SKM-1 (cell line): ENCODE measurements at regions not wholly inside any gene's neighbourhood (a gene's known extent, or its start where the extent isn't known, plus 50 kb on each side); places are given as distances from the start of the nearest gene placed in this dataset.

Source experiments
- DNase-seq: peaks from one replicate; lab custom pipeline; 2025; ENCODE audit not compliant: unreplicated experiment; lab: John Stamatoyannopoulos, UW

DNA sequence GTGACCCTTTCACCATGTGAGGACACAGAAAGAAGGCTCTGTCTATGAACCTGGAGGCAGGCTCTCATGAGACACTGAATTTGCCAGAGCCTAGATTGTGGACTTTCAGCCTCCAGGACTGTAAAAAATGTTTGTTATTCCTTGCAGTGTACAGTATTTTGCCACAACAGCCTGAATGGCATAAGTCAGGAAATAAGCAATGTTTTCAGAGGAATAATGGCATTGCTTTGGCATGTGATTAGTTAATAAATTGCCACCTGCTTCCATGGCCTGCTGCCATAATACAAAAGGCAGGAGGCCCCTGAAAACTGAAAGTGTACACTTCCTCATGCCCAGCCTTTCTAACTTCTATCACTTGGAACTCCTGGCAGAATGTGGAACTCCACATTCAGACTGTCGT is 408.1 kb downstream of the GADD45G start:
- DNase-seq, result no peak

DNA sequence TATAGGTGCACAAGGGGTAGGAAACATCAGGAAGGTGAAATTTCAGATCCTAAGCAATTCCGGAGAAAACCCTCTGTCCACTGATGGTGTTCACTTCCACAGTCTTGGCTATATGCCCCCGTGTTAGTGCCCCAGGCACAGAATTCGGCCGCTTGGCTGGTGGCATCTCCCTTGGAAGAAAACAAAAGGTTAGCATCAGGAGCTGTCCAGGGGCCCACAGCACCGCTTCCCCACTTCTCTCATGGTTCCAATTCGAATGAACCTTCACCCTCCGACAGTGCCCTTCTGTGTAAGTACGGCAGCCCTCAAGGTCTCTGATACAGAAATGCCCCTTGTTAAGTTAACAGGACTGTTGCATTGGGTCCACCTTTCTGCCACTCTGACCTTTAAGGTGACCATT is 409.0 kb downstream of the GADD45G start:
- no peak for DNase-seq

DNA sequence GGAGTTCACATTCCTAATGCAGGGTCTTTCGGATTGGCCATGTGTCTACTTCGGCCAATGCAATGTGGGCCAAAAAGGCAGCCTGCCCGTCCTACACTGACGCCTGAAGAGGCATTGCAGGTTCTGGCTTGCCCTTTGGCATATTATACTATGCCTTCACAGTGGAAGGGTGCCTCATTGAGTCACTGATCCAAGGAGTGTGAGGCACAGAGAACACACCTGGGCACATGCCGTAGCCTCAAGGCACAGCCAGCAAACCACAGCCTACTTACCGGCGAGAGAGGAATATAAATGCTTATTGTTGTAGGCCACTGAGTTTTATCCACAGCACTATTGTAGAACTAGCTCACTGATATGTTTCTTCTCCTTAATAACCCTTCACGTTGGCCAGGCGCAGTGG is 409.6 kb downstream of the GADD45G start:
- no peak for DNase-seq

DNA sequence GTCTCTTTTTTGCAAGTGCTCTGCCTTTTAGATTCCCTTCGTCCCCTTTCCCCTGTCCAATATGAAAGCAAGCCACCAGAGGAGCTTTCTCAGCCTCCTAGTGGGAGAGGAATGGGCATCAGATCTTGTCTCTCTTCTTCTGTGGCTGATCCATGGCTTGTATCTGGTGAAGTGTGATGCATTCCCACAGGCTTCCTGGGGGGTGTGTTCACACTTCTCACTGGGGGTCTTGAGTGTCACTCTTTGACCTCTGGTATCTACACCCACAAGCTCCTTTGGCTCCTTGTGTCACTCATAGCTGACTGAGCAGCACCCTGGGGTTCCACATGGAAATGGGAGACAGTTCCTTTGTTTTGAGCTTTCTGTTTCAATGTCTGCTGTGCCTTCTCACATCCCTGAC is 411.5 kb downstream of the GADD45G start:
- no peak for DNase-seq

DNA sequence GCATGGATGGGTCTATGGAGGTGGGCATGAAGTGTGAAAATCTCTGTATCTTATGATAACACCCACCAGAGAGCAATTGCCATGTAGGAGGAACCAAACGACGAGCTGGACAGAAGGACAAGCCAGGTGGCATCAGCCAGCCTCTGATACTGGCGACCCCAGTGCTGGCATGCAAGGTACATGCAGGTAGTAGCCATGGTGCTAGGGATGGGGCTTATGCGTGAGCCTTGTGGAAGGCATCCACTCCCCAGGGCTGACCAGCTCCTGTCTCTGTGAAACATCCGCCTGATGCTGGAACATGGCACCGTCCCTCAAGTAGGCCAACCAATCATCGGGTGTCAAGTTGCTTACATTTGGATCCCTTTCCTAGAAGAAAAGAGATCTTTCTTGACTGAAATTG is 412.9 kb downstream of the GADD45G start:
- DNase-seq, result no peak

DNA sequence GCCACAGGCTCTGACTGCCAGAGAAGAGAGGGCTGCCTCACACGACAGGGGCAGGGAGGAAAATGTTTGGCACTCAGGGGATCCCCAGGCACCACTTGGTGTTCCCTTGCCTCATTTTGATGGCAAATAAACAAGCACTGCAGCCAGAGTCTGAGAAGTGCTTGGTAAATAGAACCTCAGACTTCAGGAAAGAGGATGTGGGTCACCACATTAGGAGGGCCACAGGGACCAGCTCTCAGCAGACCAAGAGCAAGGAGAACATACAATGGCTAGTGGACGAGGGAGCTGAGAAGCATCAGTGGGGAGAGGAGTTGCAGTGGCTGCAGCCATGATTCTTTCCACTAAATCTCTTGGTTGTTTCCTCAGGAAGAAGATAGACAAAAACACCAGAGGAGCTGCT is 413.9 kb downstream of the GADD45G start:
- no peak for DNase-seq

DNA sequence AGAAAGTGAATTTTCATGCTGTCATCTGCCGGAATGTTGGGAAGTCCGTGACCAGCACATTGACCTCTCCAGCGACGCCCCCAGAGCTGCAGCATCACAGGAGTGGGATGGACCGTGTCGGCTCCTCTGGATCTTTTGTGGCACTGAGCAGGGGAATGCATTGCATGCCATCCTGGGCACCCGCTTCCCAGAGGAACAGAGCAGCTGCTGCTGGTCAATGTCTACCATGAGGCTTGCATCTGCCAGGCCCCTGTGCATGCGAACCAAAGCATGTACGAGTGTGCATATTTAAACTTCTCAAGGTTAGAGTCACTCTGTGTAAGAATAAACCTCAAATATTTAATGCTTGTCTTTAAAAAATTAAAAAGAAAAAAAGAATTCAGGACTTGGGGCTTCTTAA is 414.8 kb downstream of the GADD45G start:
- DNase-seq, result no peak

DNA sequence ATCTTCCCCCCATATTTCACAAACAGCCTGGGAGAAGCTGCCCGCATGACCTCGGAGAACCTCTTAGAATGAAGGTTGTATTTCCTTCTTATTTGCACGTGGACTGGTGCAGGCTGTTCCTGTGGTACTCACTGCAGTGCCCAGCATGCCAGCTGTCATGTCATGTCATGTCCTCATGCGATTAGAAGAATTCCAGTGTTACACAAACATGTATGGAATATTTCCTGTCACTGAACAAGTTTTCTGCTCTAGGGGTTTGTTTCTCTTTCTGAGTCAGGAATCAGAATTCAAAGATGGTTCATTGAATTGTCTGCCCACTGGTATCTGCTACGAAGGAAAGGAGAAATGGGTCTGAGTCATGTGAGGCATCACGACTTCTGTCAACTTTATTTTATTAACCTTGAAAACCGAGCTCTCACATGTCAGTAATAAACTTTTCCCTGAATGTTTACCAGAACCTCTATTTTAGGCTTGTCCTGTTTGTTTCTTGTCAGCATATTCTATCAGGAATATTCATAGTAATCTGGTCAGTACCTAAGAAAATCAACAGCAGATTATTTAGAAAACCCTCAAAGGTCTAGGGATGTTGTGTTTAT is 415.6 kb downstream of the GADD45G start:
- DNase-seq, result no peak

DNA sequence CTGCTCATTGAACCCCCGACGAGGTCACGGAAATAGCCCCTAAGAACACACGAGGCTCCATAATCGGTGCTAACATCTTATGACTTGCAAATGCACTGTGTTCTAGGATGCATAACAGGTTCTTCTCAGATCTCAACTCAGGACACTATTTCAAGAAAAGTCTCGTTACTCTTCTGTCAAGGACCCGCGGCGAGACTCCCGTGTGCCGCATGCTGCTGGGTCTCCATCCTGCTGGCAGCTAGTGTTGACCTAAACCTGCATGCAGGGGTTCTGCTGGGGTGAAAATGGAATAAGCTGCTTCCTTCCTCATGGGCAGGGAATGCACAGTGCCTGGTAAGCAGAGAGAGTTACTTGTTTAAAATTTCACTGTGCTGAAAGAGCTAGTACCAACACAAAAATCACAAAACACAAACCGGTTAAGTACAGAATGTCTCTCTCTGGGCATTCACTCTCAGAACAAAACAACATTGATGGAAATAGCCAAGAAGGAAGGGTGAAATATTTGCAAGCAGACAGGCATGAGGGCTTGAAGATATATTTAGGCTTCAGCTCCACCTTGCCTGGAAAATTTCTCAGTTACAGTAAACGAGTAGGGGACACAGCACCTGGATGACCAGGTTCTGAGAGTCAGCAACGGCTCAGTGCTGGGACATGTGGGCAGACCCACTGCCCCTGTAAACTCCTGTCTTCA is 416.5 kb downstream of the GADD45G start:
- no peak for DNase-seq

DNA sequence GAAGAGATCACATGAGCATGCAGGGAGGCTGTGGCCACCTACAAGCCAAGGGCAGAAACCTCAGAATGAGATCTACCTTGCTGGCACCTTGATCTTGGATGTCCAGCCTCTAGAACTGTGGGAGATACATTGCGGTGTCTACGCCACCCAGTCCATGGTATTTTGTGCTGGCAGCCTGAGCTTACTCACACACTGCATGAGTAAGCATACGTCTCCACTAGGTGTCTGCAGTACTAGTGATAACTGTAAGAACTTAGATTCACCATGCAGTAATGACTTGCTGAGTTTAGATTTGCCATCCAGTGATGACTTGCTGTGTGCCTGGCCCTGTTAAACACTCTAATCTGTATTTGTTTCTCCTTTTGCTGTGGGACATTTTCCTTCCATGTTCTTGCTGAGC is 417.7 kb downstream of the GADD45G start:
- no peak for DNase-seq

DNA sequence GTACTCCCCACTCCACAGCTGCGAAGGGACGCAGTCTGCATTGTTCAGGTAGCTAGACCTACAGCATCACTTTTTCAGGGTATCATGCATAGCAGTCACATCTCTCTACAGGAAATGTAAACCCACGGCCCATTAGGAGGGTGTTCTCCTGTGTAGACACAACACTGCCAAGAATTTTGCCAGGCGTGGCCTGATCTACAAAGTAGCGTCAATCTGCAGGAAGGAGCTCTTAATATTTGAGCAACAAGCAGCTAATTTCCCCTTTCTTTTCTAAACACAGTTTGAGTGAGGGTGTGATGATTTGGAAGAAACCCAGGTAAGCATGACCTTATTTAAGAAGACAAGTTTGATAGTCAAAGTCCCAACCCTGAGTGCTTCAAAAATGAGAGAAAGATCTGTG is 419.0 kb downstream of the GADD45G start:
- DNase-seq, result no peak

DNA sequence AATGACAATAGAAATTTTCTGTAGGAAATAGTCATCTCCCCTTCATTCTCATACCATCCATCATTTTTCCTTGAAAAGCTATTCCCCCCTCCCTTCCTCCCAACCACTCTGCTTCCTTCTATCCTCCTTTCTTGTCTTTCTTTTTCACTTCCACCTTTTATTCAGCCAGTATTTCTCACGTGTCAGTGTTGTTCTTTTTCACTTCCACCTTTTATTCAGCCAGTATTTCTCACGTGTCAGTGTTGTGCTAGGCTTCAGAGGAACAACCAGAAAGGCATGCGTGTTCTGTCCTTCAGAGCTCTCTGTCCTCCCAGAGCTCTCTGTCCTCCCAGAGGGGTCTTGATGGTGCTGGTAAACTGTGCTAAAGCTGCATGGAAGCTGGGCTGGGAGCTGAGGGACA is 419.6 kb downstream of the GADD45G start:
- no peak for DNase-seq

DNA sequence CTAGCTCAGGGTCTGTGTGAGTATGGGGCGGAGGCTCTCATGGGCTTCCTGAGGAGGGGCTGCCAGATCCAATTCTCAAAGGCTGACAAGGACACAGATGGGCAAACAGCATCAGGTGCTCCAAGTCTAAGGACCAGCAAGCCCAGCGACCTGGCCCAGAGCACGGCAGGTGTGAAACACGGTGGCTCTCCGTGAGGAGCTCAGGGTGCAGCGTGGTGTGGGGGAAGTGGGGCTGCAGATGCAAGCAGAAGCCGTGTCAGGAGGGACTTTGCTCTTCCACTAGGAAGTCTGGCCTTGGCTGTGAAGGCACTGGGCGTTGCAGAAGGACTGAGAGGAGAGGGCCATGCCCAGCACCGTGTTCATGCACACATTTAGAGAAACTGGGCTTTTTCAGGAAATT is 420.0 kb downstream of the GADD45G start:
- DNase-seq, result no peak

DNA sequence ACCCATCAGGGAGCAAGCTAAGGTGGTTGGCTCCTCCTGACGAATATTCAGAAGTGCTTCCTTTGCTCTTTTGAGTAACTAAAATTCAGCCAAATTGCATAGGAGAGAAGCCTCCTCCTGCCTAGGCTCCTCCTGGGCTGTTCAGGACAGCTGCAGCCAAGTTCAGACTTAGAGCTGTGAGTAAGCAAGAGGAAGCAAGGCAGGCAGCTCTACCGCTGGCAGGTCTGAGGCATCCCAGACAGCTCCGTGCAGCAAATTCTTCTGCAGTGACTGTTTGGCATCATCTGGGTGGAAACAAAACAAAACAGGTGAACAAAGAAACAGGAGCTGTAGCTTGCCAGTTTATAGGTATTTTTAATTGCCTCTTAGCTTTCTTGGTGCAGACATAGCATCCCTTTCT is 421.0 kb downstream of the GADD45G start:
- no peak for DNase-seq

DNA sequence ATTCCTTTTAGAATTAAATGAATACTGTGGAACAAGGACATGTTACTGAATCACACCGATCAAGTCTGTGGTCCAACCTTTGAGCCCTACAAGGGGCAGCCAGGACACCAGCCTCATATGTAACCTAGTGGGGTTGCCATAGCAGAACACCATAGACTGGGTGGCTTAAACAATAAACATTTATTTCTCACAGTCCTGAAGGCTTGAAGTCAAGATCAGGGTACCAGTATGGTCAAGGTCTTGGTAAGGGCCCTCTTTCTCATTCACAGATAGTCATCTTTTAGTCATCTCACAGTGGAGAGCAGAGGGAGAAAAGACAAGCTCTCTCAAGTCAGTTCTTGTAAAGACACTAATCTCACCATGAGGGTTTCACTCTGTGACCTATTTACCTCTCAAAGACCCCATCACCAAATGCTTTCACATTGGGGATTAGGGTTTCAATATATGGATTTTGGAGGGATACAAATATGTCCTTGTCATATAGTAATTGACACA is 422.5 kb downstream of the GADD45G start:
- DNase-seq, result no peak

DNA sequence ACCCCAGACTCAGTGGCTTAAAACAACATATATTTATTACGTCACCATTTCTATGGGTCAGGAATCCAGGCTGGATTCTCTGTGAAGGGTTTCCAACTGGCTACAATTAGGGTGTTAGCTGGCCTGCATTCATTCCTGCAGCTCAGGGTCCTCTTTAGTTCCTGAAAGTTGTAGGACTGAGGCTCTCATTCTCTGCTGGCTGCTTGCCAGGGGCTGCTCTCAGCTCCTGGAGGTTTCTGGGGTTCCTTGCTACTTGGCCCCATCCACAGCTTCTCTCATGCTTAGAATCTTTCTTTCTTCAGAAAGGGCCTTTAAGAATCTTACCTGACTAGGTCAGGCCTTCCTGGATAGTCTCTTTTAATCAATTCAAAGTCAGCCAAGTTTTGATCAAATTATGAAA is 424.6 kb downstream of the GADD45G start:
- DNase-seq, result no peak

DNA sequence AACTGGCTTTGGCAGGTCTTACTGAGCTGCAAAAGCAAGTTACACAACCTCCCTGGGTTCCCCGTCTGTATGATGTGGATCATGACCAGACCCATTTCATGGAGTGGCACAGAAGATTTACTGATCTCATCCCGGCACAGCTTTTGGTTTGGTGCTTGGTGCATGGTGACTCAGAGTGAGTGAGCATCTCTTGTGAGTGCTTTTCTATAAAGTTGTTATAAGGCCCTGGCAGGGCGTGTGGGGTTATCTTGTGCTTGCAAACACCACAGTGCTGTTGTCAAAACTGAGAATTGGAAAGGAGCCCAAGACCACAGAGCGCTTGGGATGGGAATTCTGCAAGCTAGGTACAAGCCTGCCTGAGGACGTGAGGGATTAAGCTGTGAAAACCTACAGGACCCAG is 425.2 kb downstream of the GADD45G start:
- DNase-seq, result no peak

DNA sequence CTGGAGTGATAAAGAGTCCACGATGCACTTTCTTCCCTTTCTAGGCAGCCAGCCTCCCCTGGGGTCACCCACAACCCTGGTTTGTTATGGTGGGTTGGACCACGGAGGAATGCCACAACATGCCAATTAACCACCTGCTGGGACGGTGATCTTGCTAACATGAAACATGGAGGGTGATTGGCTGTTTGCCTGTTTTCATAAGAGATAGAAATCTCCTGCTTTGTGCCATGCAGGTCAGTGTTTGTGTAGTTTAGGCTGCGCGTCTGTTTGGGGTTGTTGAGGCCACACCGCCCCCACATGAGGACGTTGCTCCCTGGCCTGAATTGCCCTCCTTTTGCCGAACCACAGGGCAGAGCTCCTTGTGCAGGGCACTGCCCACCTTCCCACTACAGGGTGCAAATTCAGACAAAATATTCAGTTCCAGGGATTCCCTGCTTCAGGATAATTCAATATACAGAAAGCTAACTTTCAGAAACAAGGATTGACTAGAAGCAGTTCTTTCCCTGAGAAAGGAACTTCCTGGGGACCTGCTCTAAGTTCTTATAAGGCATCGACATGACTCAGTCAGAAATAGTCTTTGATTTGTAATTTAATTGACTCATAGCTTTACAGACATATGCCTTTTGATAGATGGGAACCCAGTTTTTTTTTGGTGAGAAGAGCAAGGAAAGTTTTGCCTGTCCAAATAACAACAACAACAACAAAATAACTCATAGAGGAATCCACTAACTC is 427.6 kb downstream of the GADD45G start:
- no peak for DNase-seq

DNA sequence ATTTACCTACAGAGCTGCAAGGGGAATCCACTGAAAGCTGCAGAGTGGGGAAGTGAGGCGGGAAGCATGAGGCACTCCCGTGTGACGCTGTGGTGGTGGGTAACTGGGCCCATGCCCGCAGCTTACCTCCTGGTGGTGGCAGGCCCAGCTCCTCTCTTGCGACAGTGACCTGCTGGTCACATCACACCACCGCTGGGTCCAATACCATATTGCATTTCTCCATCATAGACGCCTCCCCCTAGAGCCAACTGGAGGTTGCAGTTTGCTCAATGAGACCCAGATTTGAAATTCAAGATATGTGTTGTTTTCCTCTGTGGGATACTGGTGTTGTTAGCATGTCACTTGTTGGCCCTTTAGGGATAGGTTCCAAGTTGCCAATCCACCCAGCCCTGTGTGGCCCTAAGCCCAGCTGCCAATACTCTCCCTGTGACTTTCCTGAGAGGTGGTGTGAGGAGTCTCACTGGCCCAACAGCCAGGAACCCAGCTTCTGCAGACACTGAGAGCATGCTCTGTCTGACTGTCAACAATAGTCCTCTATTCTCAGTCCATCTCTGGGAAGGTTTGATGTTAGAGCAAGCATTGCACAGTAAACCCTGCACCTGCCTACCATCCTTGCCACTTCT is 428.3 kb downstream of the GADD45G start:
- DNase-seq, result no peak

DNA sequence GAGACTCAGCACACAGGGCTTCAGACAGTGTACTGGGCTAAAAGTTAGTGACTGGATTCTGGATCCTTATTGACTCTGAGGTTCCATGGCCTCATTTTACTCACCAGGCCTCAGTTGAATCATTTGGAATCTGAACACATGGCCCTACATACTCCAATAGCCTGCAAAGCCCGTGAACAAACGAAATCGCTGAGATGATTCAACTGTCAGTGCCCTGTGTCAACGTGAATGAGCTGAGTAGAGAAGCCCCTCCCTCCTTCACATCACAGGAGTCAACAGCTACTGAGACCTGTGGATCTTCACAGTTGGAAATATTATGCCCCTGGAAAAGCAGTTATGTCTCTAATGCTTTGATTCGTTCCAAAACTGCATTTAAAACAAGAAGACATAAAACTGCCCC is 429.3 kb downstream of the GADD45G start:
- DNase-seq, result no peak

DNA sequence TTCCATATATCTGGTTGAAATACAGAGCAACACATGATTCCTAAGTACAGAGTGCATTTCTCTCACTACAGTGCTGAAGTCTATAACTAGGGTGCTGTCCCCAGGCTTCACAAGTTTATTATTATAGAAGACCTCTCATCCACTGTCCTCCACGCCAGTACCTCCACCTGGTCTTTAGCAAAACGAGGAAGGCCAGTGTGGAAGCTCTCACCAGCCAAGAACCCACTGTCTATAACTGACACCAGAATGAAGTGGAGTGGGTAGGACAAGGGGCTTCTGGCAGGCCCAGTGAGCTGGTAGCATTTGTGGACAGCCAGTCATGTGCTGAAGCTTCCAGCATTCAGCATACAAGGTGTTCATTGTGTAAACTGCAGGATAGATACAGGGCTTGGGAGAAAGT is 430.7 kb downstream of the GADD45G start:
- no peak for DNase-seq
